ENCODE measurements at regions not wholly inside any gene's neighbourhood (a gene's known extent, or its start where the extent isn't known, plus 50 kb on each side); places are given as distances from the start of the nearest gene placed in this dataset.

DNA sequence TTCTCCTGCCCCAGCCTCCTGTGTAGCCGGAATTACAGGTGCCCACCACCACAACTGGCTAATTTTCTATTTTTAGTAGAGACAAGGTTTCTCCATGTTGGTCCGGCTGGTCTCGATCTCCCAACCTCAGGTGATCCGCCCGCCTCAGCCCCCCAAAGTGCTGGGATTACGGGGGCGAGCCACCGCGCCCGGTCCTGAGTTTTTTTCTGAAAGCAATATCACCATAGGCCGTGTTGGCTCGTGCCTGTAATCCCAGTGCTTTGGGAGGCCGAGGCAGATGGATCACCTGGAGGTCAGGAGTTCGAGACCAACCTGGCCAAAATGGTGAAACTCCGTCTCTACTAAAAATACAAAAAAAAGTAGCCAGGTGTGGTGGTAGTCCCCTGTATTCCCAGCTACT lies 136.3 kb upstream of the TECRL start:
- TF ChIP-seq, protein P1, sequence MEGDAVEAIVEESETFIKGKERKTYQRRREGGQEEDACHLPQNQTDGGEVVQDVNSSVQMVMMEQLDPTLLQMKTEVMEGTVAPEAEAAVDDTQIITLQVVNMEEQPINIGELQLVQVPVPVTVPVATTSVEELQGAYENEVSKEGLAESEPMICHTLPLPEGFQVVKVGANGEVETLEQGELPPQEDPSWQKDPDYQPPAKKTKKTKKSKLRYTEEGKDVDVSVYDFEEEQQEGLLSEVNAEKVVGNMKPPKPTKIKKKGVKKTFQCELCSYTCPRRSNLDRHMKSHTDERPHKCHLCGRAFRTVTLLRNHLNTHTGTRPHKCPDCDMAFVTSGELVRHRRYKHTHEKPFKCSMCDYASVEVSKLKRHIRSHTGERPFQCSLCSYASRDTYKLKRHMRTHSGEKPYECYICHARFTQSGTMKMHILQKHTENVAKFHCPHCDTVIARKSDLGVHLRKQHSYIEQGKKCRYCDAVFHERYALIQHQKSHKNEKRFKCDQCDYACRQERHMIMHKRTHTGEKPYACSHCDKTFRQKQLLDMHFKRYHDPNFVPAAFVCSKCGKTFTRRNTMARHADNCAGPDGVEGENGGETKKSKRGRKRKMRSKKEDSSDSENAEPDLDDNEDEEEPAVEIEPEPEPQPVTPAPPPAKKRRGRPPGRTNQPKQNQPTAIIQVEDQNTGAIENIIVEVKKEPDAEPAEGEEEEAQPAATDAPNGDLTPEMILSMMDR (IDR thresholded peaks at IDR 0.05): no peak
- ATAC-seq (ENCODE audit: insufficient number of reproducible peaks, low FRiP score, low read depth) (no peak), DNase-seq (ENCODE audit: low spot score) (no peak)
- Histone ChIP-seq H3K27ac (no peak overlapping the region), H3K27me3 (replicated peaks; ENCODE audit: insufficient read depth) (no peaks in the 10 kb centered on the region), H3K36me3 (no peaks in the 10 kb centered on the region), H3K4me3 (no peak overlapping the region), H3K9me3 (no peaks in the 10 kb centered on the region), H3K4me1 (ENCODE audit: control insufficient read depth in 1 of 2, low read depth in 2 of 2) (no peaks in the 10 kb centered on the region)

DNA sequence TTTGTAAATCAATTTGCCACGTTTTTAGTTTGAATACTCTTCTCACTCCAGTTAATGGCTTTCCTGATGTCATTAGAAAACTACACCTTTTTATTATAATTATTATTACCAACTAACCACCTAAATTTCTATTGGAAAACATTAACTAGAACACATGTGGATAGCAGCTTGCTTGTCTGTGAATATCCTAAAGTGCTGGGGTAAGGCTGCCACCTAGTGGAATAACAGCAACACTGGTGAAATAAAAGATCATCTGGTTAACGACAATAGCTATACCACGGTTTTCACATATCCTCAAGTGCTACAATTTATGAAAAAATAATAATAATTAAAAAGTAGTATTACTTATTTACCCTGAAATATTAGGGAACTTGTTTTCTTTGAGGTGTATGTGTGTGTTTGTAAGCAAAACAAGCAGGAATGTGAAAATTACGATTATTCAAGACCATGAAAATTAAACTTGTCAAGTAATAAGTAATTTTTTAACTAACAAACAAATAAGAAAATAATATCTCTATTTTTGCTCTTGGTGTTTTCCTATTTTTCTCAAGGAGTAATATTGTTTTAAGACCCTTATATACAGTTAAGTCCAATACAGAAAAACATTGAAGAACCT lies 130.1 kb upstream of the TECRL start:
- Histone ChIP-seq H3K27ac (no peak overlapping the region), H3K9me3 (no peaks in the 10 kb centered on the region), H3K36me3 (no peaks in the 10 kb centered on the region), H3K4me3 (no peak overlapping the region), H3K27me3 (replicated peaks; ENCODE audit: insufficient read depth) (no peaks in the 10 kb centered on the region), H3K4me1 (ENCODE audit: control insufficient read depth in 1 of 2, low read depth in 2 of 2) (no peaks in the 10 kb centered on the region)
- ATAC-seq (ENCODE audit: insufficient number of reproducible peaks, low FRiP score, low read depth) (no peak), DNase-seq (ENCODE audit: low spot score) (no peak)
- TF ChIP-seq, protein P1 (IDR thresholded peaks at IDR 0.05): peak; percentile 61

DNA sequence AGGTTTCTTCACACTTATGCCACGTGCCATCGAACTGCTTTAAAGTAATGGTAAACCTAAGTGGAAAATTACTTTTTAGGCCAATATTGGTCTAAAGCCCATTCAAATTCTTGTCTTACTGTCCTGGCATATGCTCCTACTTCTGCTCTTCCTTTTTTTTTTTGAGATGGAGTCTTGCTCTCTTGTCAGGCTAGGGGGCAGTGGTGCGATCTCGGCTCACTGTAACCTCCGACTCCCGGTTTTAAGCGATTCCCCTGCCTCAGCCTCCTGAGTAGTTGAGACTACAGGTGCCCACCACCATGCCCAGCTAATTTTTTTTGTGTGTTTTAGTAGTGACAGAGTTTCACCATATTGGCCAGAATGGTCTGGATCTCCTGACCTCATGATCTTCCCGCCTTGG lies 129.0 kb upstream of the TECRL start:
- no peak for ATAC-seq (ENCODE audit: insufficient number of reproducible peaks, low FRiP score, low read depth)
- no peaks in the 10 kb centered on the region for H3K36me3 ChIP-seq
- no peaks in the 10 kb centered on the region for H3K27me3 ChIP-seq (replicated peaks; ENCODE audit: insufficient read depth)
- DNase-seq (ENCODE audit: low spot score): no peak
- no peak overlapping the region for H3K4me3 ChIP-seq
- H3K27ac ChIP-seq: no peak overlapping the region
- no peaks in the 10 kb centered on the region for H3K4me1 ChIP-seq (ENCODE audit: control insufficient read depth in 1 of 2, low read depth in 2 of 2)
- TF ChIP-seq, protein P1 (IDR thresholded peaks at IDR 0.05): no peak
- H3K9me3 ChIP-seq: no peaks in the 10 kb centered on the region

DNA sequence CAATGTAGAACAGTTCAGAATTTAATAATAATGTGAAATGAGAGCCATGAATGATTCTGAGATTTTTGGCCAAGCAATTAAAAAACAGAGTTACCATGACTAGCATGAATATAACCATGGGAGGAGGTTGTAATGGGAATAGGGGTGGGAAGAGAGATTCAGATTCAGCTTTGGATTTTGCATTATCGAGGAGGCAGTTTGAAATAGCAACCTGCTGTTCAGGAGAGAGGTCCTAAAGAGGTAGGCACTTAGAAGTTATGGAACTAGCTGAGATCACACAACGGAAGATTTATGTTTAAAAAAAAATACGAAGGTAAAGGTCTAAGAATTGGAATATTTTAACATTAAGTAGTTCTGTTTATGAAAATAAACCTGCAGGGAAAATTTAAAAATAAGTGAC lies 124.4 kb upstream of the TECRL start:
- no peaks in the 10 kb centered on the region for H3K36me3 ChIP-seq
- DNase-seq (ENCODE audit: low spot score) (no peak), ATAC-seq (ENCODE audit: insufficient number of reproducible peaks, low FRiP score, low read depth) (no peak)
- H3K9me3 ChIP-seq: no peaks in the 10 kb centered on the region
- TF ChIP-seq, protein P1 (IDR thresholded peaks at IDR 0.05): no peak
- H3K27me3 ChIP-seq (replicated peaks; ENCODE audit: insufficient read depth): no peaks in the 10 kb centered on the region
- no peak overlapping the region for H3K4me3 ChIP-seq
- no peaks in the 10 kb centered on the region for H3K4me1 ChIP-seq (ENCODE audit: control insufficient read depth in 1 of 2, low read depth in 2 of 2)
- no peak overlapping the region for H3K27ac ChIP-seq

DNA sequence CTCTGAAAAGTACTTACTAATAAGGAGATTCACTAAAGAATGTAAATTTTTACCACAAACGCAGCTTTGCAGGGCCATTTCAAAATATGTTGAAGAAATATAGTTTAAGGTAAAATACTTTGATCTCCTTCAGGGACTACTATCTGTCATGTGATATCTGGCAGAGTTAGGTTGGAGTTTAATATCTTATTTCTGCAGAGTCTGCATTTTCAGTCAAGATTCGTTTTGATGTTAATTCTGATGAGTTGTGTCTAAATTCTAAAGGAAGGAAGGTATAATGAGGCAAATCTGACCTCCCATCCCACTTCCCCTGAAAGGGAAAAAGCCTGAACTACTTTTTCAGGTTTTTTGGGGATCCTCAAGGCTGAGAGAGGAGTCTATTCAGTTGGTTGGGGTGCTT lies 123.9 kb upstream of the TECRL start:
- ATAC-seq (ENCODE audit: insufficient number of reproducible peaks, low FRiP score, low read depth): no peak
- no peak overlapping the region for H3K27ac ChIP-seq
- DNase-seq (ENCODE audit: low spot score): no peak
- no peaks in the 10 kb centered on the region for H3K36me3 ChIP-seq
- no peaks in the 10 kb centered on the region for H3K9me3 ChIP-seq
- TF ChIP-seq, protein P1 (IDR thresholded peaks at IDR 0.05): no peak
- H3K27me3 ChIP-seq (replicated peaks; ENCODE audit: insufficient read depth): no peaks in the 10 kb centered on the region
- H3K4me1 ChIP-seq (ENCODE audit: control insufficient read depth in 1 of 2, low read depth in 2 of 2): no peaks in the 10 kb centered on the region
- no peak overlapping the region for H3K4me3 ChIP-seq

Data from thoracic aorta (tissue), 2 donors.